Cardiac fibroblast (primary cell): ENCODE measurements at regions not wholly inside any gene's neighbourhood (a gene's known extent, or its start where the extent isn't known, plus 50 kb on each side); places are given as distances from the start of the nearest gene placed in this dataset.

Source experiments
- DNase-seq, 2 donors: peaks; one replicate each; pipeline versions ENCODE4 v3.0.0 to v3.0.0-alpha.2; 2010; ENCODE audit warnings: low read depth in 2 of 2
- H3K4me3 ChIP-seq, 2 donors: replicated peaks in 1 of 2; 1 replicate in 1 of 2; 2 replicates in 1 of 2; pipeline ENCODE4 v1.5.1; 2011; ENCODE audit warnings: low read depth in 2 of 2, low read length in 2 of 2, mild to moderate bottlenecking in 2 of 2, moderate library complexity in 1 of 2
- CTCF ChIP-seq: IDR thresholded peaks from one replicate; pipeline ENCODE4 v1.5.1; 2011; ENCODE audit warnings: low read depth, mild to moderate bottlenecking, low read length, inconsistent platforms

GRCh38 chr1:185573162-185573561 is 161.0 kb upstream of the HMCN1 start:
- no peak for DNase-seq
- no peak overlapping the region for H3K4me3 ChIP-seq
- no peak for TF ChIP-seq CTCF

- H3K4me3 ChIP-seq: no peak overlapping the region
- no peak for TF ChIP-seq CTCF
- DNase-seq: no peak
Observed at GRCh38 chr1:185570962-185571361, 163.2 kb upstream of the HMCN1 start.

- TF ChIP-seq CTCF: no peak
- DNase-seq: peak in 1 of 2 donors; percentile 39
- H3K4me3 ChIP-seq: no peak overlapping the region
Observed at GRCh38 chr1:185568155-185569123, 165.8 kb upstream of the HMCN1 start.

GRCh38 chr1:185567440-185567839 is 166.8 kb upstream of the HMCN1 start:
- H3K4me3 ChIP-seq: no peak overlapping the region
- no peak for DNase-seq
- TF ChIP-seq CTCF: no peak

- peak; percentile 80 to 87 for DNase-seq
- H3K4me3 ChIP-seq: no peak overlapping the region
- no peak for TF ChIP-seq CTCF
Observed at GRCh38 chr1:185566995-185567394, 167.2 kb upstream of the HMCN1 start.

- TF ChIP-seq CTCF: no peak
- peak; percentile 38 to 55 for DNase-seq
- no peak overlapping the region for H3K4me3 ChIP-seq
Observed at GRCh38 chr1:185565302-185565701, 168.9 kb upstream of the HMCN1 start.
